HepG2 (cell line): ENCODE measurements at regions not wholly inside any gene's neighbourhood (a gene's known extent, or its start where the extent isn't known, plus 50 kb on each side); places are given as distances from the start of the nearest gene placed in this dataset.

ENCODE experiments used
- ATAC-seq: fragments of 200-7000 bp; cut with Tn5 transposase; 3 replicates; pipeline ENCODE4 v1.9.1; 2020; ENCODE audit warnings: mild to moderate bottlenecking, moderate library complexity
- BruUV-seq: library from RNA; stranded (reverse); fragments of 400-500 nt; replicated peaks from 2 replicates; lab custom pipeline; 2021; lab: Mats Ljungman, UMichigan
- CTCF ChIA-PET: fragments of 300-600 bp; formaldehyde crosslinking; extraction: SDS; loops from one replicate; lab custom pipeline; 2021; ENCODE audit warnings: low total read pairs, inconsistent platforms, low intra/inter-chr PET ratio; lab: Yijun Ruan, JAX
- POLR2A ChIA-PET: fragments of 350-600 bp; sonication (Branson Sonifier 250); formaldehyde crosslinking; loops from one replicate; lab custom pipeline; 2020; ENCODE audit warnings: antibody characterized with exemption, inconsistent platforms; lab: Yijun Ruan, JAX
- DNase-seq: peaks from one replicate; pipeline ENCODE4 v3.0.0-alpha.2; 2015; ENCODE audit warnings: low spot score
- FAIRE-seq: peaks from 3 replicates; lab custom pipeline; 2011; peaks lifted over from hg19 to GRCh38; lab: Jason Lieb, UNC
- H2AFZ ChIP-seq: one replicate; pipeline ENCODE4 v1.6.1; 2011; ENCODE audit warnings: low read length, inconsistent platforms
- H3K27ac ChIP-seq: fragments of 300-600 bp; 3 replicates; pipeline ENCODE4 v1.8.0; 2011; ENCODE audit warnings: mixed run types, mild to moderate bottlenecking, mixed read lengths, low read length, inconsistent platforms; ENCODE audit not compliant: insufficient read depth; ENCODE audit errors: extremely low read length
- H3K27me3 ChIP-seq, 2 experiments: fragments of 200-600 bp in 1 of 2; 2 replicates in 1 of 2; 3 replicates in 1 of 2; pipeline versions ENCODE4 v1.6.0 to v1.8.0; 2011; ENCODE audit warnings: low read length in 2 of 2, mild to moderate bottlenecking in 2 of 2, moderate library complexity in 2 of 2, inconsistent platforms in 1 of 2; ENCODE audit not compliant: insufficient read depth in 2 of 2, control insufficient read depth in 1 of 2
- H3K36me3 ChIP-seq, 2 experiments: fragments of 200-600 bp in 1 of 2; replicated peaks in 1 of 2; 2 replicates in 1 of 2; 3 replicates in 1 of 2; pipeline versions ENCODE4 v1.5.1 to v1.8.0; 2011; ENCODE audit warnings: low read length in 2 of 2, inconsistent platforms in 1 of 2; ENCODE audit not compliant: insufficient read depth in 2 of 2, control insufficient read depth in 1 of 2
- H3K4me1 ChIP-seq: 2 replicates; pipeline ENCODE4 v1.5.1; 2012; ENCODE audit warnings: low read length, inconsistent platforms; ENCODE audit not compliant: insufficient read depth
- H3K4me2 ChIP-seq: 2 replicates; pipeline ENCODE4 v1.6.0; 2011; ENCODE audit warnings: low read depth, low read length, inconsistent platforms
- H3K4me3 ChIP-seq, 3 experiments: fragments of 200-600 bp in 1 of 3; sonication (generic), shearing (Covaris generic) in 1 of 3; replicated peaks in 1 of 3; 2 replicates each; pipeline ENCODE4 v1.5.1; 2011 to 2016; ENCODE audit warnings: low read length in 3 of 3, inconsistent platforms in 2 of 3, low read depth in 2 of 3, mild to moderate bottlenecking in 2 of 3, control low read depth in 1 of 3, mixed read lengths in 1 of 3; ENCODE audit not compliant: insufficient read depth in 1 of 3
- H3K79me2 ChIP-seq: one replicate; pipeline ENCODE4 v1.6.1; 2011; ENCODE audit warnings: low read length, inconsistent platforms; ENCODE audit not compliant: insufficient read depth
- H3K9ac ChIP-seq: 2 replicates; pipeline ENCODE4 v1.6.0; 2011; ENCODE audit warnings: mild to moderate bottlenecking, low read depth, low read length, inconsistent platforms; ENCODE audit not compliant: insufficient read depth
- H3K9me3 ChIP-seq: 2 replicates; pipeline ENCODE4 v1.5.1; 2012; ENCODE audit warnings: mild to moderate bottlenecking, low read length
- H4K20me1 ChIP-seq: 2 replicates; pipeline ENCODE4 v1.6.0; 2011; ENCODE audit warnings: inconsistent platforms, mild to moderate bottlenecking, low read length, moderate library complexity; ENCODE audit not compliant: insufficient read depth
- HNRNPK ChIP-seq: fragments of 200-400 bp; formaldehyde crosslinking; IDR thresholded peaks from 2 replicates; pipeline ENCODE4 v1.6.1; 2018; ENCODE audit warnings: low read length, low read depth, moderate library complexity, mild to moderate bottlenecking; ENCODE audit not compliant: poor library complexity, severe bottlenecking
- JUND ChIP-seq: sonication (generic); formaldehyde crosslinking; IDR thresholded peaks from 2 replicates; pipeline ENCODE4 v1.8.0; 2022; ENCODE audit warnings: mild to moderate bottlenecking, missing genetic modification reagents
- MAF1 ChIP-seq: sonication (generic); formaldehyde crosslinking; IDR thresholded peaks from 2 replicates; pipeline ENCODE4 v1.5.0; 2020; ENCODE audit warnings: missing genetic modification reagents, borderline replicate concordance
- MAFK ChIP-seq, 2 experiments: IDR thresholded peaks in 1 of 2; conservative IDR thresholded peaks in 1 of 2; 2 replicates each; pipeline ENCODE4 v1.6.1; 2011; ENCODE audit warnings: improper control_type of control experiment in 2 of 2, low read length in 2 of 2
- MAX ChIP-seq: IDR thresholded peaks from 2 replicates; pipeline ENCODE4 v1.6.1; 2012; ENCODE audit warnings: inconsistent platforms
- NR2C2 ChIP-seq: sonication (generic); formaldehyde crosslinking; IDR thresholded peaks from 2 replicates; pipeline ENCODE4 v1.4.0; 2020; ENCODE audit warnings: missing genetic modification reagents, mild to moderate bottlenecking, moderate library complexity, borderline replicate concordance
- PBX2 ChIP-seq: IDR thresholded peaks from 2 replicates; pipeline ENCODE4 v1.6.1; 2016; ENCODE audit warnings: control low read depth
- PRDM4 ChIP-seq: sonication (generic); formaldehyde crosslinking; IDR thresholded peaks from 2 replicates; pipeline ENCODE4 v1.9.0; 2021; ENCODE audit warnings: missing genetic modification reagents, borderline replicate concordance
- REPIN1 ChIP-seq: sonication (generic); formaldehyde crosslinking; IDR thresholded peaks from 2 replicates; pipeline ENCODE4 v1.8.0; 2022; ENCODE audit warnings: missing genetic modification reagents, low read depth, mild to moderate bottlenecking, borderline replicate concordance
- TEF ChIP-seq: sonication (generic); formaldehyde crosslinking; IDR thresholded peaks from 2 replicates; pipeline ENCODE4 v1.5.0; 2020; ENCODE audit warnings: missing genetic modification reagents
- TFE3 ChIP-seq: IDR thresholded peaks from 2 replicates; pipeline ENCODE4 v1.6.1; 2016
- ZNF280D ChIP-seq: sonication (generic); formaldehyde crosslinking; IDR thresholded peaks from 2 replicates; pipeline ENCODE4 v1.5.1; 2020; ENCODE audit warnings: mild to moderate bottlenecking, missing genetic modification reagents
- ZNF589 ChIP-seq: sonication (generic); formaldehyde crosslinking; conservative IDR thresholded peaks from 2 replicates; pipeline ENCODE4 v1.8.0; 2022; ENCODE audit warnings: mild to moderate bottlenecking, moderate library complexity, missing genetic modification reagents
- ZNF781 ChIP-seq: sonication (generic); formaldehyde crosslinking; IDR thresholded peaks from 2 replicates; pipeline ENCODE4 v1.5.1; 2020; ENCODE audit warnings: borderline replicate concordance, mild to moderate bottlenecking, missing genetic modification reagents; ENCODE audit errors: not compliant biosample characterization
- ZSCAN30 ChIP-seq: sonication (generic); formaldehyde crosslinking; IDR thresholded peaks from 2 replicates; pipeline ENCODE4 v1.5.0; 2020; ENCODE audit warnings: mild to moderate bottlenecking, missing genetic modification reagents
- WGBS: methylation state at CpG from one replicate; pipeline ENCODE4 v1.1.6; 2017; ENCODE audit warnings: low lambda C conversion rate; 5-methylcytosine and 5-hydroxymethylcytosine counted together
- in situ Hi-C: cut with HindIII; loops from 2 replicates; pipeline ENCODE4 v1.10.0; 2017; ENCODE audit warnings: low pct_unique_long_range_greater_than_20kb; ENCODE audit not compliant: extremely low pct_ligation_motif_present
- intact Hi-C: fragments of 100-400 bp; cut with micrococcal nuclease; formaldehyde crosslinking; loops from one replicate; pipeline ENCODE4 v1.10.0; 2022; ENCODE audit not compliant: unreplicated experiment

- POLR2A ChIA-PET, result no interaction called here
- DNase-seq, result no peak
- Histone ChIP-seq H3K4me3 (no peak overlapping the region), H2AFZ (no peak overlapping the region), H3K9me3 (no peaks in the 10 kb centered on the region), H3K4me2 (no peak overlapping the region), H3K27ac (no peak overlapping the region), H3K9ac (no peak overlapping the region), H3K79me2 (no peaks in the 10 kb centered on the region), H3K4me1 (no peaks in the 10 kb centered on the region), H4K20me1 (no peaks in the 10 kb centered on the region), H3K27me3 (no peaks in the 10 kb centered on the region), H3K36me3 (no peaks in the 10 kb centered on the region)
- no TSS peak for BruUV-seq
- WGBS, result 58% methylated on average over 4 of the region's 6 CpGs
- no peak for FAIRE-seq
- in situ Hi-C loops, result no loop called here
- ATAC-seq, result no peak
- CTCF ChIA-PET, result no interaction called here
- no peak for TF ChIP-seq TEF (CRISPR knock-in tag)
- TF ChIP-seq ZNF280D (CRISPR knock-in tag), result no peak
- TF ChIP-seq TFE3 (CRISPR knock-in tag), result no peak
- TF ChIP-seq PBX2 (CRISPR knock-in tag), result no peak
- no peak for TF ChIP-seq ZSCAN30 (CRISPR knock-in tag)
- no peak for TF ChIP-seq HNRNPK
- TF ChIP-seq ZNF781 (CRISPR knock-in tag), result no peak
- no peak for TF ChIP-seq NR2C2 (CRISPR knock-in tag)
- no peak for TF ChIP-seq ZNF589 (CRISPR knock-in tag)
- no peak for TF ChIP-seq REPIN1 (CRISPR knock-in tag)
- no peak for TF ChIP-seq MAFK (conservative IDR thresholded peaks at IDR 0.05 in 1 of 2, IDR thresholded peaks at IDR 0.05 in 1 of 2; ENCODE audit: low read length in 2 of 2)
- no peak for TF ChIP-seq MAF1
- TF ChIP-seq JUND (CRISPR knock-in tag), result no peak
- no peak for TF ChIP-seq PRDM4 (CRISPR knock-in tag)
- no peak for TF ChIP-seq MAX
- intact Hi-C loops, result no loop called here
Observed at GRCh38 chrY:7461873-7462525, 550.4 kb upstream of the AMELY start.
